ENCODE measurements at regions not wholly inside any gene's neighbourhood (a gene's known extent, or its start where the extent isn't known, plus 50 kb on each side); places are given as distances from the start of the nearest gene placed in this dataset.

DNA sequence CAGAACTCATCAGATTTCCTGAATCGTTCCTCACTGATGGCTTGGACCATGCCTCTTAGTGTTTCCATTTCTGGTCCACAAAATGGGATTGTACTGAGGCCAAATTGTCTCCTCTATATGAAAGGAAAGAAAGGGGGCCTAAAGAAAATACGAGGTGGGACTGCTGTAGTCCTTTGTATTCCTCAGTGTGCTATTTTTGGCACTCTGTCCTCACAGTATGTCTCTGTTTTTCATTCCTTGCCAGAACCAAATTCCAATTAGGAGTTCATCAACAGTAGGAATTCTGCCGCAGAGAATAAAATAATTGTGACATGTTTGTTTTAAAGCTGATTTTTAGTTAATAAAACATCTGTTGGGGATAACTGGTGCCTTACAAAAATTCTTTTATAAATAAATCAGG lies 515.7 kb downstream of the SMARCA1 start:
- ATAC-seq (ENCODE audit: low read depth in 2 of 2) (no peak), DNase-seq (no peak)
- Histone ChIP-seq H3K9me3 (ENCODE audit: control insufficient read depth in 2 of 2, low read length in 2 of 2) (no peaks in the 10 kb centered on the region), H3K36me3 (ENCODE audit: control insufficient read depth, insufficient read depth, low read length) (no peaks in the 10 kb centered on the region), H3K4me3 (ENCODE audit: low read depth, low read length) (no peak overlapping the region), H3K27me3 (ENCODE audit: control insufficient read depth, insufficient read depth, low read length) (no peaks in the 10 kb centered on the region), H3K27ac (ENCODE audit: insufficient read depth, low read length, poor library complexity, severe bottlenecking) (no peak overlapping the region), H3K4me1 (ENCODE audit: control insufficient read depth, insufficient read depth, low read length, poor library complexity, severe bottlenecking) (no peaks in the 10 kb centered on the region)
- Mint-ChIP-seq H3K4me3 (no peak overlapping the region), H3K9me3 (peaks cover 0 to 3% (median 0%) of the 10 kb centered on the region in 7 donors), H3K4me1 (no peaks in the 10 kb centered on the region), H3K36me3 (no peaks in the 10 kb centered on the region), H3K27ac (no peak overlapping the region), H3K27me3 (no peaks in the 10 kb centered on the region)

DNA sequence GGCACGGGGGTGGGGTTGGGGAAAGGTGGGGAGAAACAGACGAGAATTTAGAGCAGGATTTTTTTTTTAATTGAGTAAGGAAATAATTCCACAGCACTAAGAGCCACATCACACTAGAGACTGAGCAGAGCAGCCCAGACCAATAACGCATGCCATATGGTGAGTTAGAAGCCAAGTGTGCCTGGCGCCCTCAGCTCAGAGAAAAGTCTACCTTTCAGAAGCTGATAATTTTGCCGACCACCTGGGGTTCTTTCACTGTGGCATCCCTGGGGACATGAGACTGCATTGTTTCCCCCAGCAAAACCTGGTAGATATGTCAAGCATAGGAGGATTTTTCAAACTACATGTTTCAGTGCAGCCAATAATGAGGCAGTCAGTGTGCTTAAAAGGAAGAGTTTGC lies 516.8 kb downstream of the SMARCA1 start:
- H3K27ac Mint-ChIP-seq = no peak overlapping the region

DNA sequence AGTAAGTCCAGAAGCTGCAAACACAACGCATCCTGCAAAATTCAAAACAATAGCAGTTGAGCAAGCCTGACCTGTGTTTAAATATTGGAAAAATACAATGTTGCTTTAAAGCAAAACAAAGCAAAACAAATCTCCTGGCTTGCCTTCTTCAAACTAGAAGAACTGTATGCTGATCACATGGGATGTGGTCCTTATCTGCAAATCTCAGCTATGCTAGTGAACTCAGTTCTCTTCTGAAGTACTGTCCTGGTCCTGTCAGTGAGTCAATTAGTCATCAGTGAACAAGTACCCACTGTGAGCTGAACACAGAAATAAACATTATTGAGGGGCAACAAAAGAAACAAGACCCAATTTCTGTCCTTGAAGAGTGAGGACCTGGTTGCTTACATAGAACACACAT lies 522.5 kb downstream of the SMARCA1 start:
- DNase-seq (no peak), ATAC-seq (ENCODE audit: low read depth in 2 of 2) (no peak)
- Mint-ChIP-seq H3K36me3 (no peaks in the 10 kb centered on the region), H3K27me3 (no peaks in the 10 kb centered on the region), H3K27ac (no peak overlapping the region), H3K9me3 (peaks cover 0 to 1% (median 0%) of the 10 kb centered on the region in 7 donors), H3K4me3 (no peak overlapping the region), H3K4me1 (no peaks in the 10 kb centered on the region)
- H3K27me3 ChIP-seq (ENCODE audit: control insufficient read depth, insufficient read depth, low read length) = no peaks in the 10 kb centered on the region
- no peak overlapping the region for H3K4me3 ChIP-seq (ENCODE audit: low read depth, low read length)
- no peaks in the 10 kb centered on the region for H3K36me3 ChIP-seq (ENCODE audit: control insufficient read depth, insufficient read depth, low read length)
- no peak overlapping the region for H3K27ac ChIP-seq (ENCODE audit: insufficient read depth, low read length, poor library complexity, severe bottlenecking)
- H3K9me3 ChIP-seq (ENCODE audit: control insufficient read depth in 2 of 2, low read length in 2 of 2) = no peaks in the 10 kb centered on the region
- H3K4me1 ChIP-seq (ENCODE audit: control insufficient read depth, insufficient read depth, low read length, poor library complexity, severe bottlenecking) = no peaks in the 10 kb centered on the region

More for the DNA sequence above, 516.8 kb downstream of the SMARCA1 start:
- Histone ChIP-seq H3K27ac (ENCODE audit: insufficient read depth, low read length, poor library complexity, severe bottlenecking) (no peak overlapping the region), H3K9me3 (ENCODE audit: control insufficient read depth in 2 of 2, low read length in 2 of 2) (no peaks in the 10 kb centered on the region), H3K36me3 (ENCODE audit: control insufficient read depth, insufficient read depth, low read length) (no peaks in the 10 kb centered on the region), H3K27me3 (ENCODE audit: control insufficient read depth, insufficient read depth, low read length) (no peaks in the 10 kb centered on the region), H3K4me3 (ENCODE audit: low read depth, low read length) (no peak overlapping the region), H3K4me1 (ENCODE audit: control insufficient read depth, insufficient read depth, low read length, poor library complexity, severe bottlenecking) (no peaks in the 10 kb centered on the region)
- no peaks in the 10 kb centered on the region for H3K4me1 Mint-ChIP-seq
- no peaks in the 10 kb centered on the region for H3K36me3 Mint-ChIP-seq
- no peak overlapping the region for H3K4me3 Mint-ChIP-seq
- H3K9me3 Mint-ChIP-seq = peaks cover 0 to 3% (median 0%) of the 10 kb centered on the region in 7 donors
- H3K27me3 Mint-ChIP-seq = no peaks in the 10 kb centered on the region
- DNase-seq (no peak), ATAC-seq (ENCODE audit: low read depth in 2 of 2) (no peak)

DNA sequence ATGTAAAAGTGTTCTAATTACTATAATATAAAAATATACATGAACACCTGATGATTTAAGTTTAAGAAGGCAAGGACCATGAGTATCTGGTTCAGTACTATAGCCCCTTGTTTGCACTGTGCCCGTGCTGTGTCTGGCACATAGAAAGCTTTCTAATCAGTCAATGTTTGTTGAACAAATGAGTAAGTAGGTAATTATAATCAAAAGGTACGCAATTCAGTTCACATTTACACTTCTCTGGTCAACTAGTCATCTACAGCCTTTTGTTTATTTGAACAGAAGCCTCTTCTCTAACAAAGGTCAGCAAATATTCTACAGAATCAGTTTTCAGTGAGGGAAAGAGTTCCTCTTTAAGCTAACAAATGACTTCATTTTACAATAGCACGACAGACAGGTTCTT lies 523.3 kb downstream of the SMARCA1 start:
- no peaks in the 10 kb centered on the region for H3K4me1 Mint-ChIP-seq
- H3K4me3 Mint-ChIP-seq = no peak overlapping the region
- H3K27ac ChIP-seq (ENCODE audit: insufficient read depth, low read length, poor library complexity, severe bottlenecking) = no peak overlapping the region
- ATAC-seq (ENCODE audit: low read depth in 2 of 2) = no peak
- no peaks in the 10 kb centered on the region for H3K36me3 Mint-ChIP-seq
- H3K36me3 ChIP-seq (ENCODE audit: control insufficient read depth, insufficient read depth, low read length) = no peaks in the 10 kb centered on the region
- no peak overlapping the region for H3K4me3 ChIP-seq (ENCODE audit: low read depth, low read length)
- no peaks in the 10 kb centered on the region for H3K9me3 ChIP-seq (ENCODE audit: control insufficient read depth in 2 of 2, low read length in 2 of 2)
- no peak for DNase-seq
- no peaks in the 10 kb centered on the region for H3K27me3 Mint-ChIP-seq
- no peaks in the 10 kb centered on the region for H3K4me1 ChIP-seq (ENCODE audit: control insufficient read depth, insufficient read depth, low read length, poor library complexity, severe bottlenecking)
- H3K27ac Mint-ChIP-seq = no peak overlapping the region
- H3K9me3 Mint-ChIP-seq = peaks cover 0 to 1% (median 0%) of the 10 kb centered on the region in 7 donors
- H3K27me3 ChIP-seq (ENCODE audit: control insufficient read depth, insufficient read depth, low read length) = no peaks in the 10 kb centered on the region

DNA sequence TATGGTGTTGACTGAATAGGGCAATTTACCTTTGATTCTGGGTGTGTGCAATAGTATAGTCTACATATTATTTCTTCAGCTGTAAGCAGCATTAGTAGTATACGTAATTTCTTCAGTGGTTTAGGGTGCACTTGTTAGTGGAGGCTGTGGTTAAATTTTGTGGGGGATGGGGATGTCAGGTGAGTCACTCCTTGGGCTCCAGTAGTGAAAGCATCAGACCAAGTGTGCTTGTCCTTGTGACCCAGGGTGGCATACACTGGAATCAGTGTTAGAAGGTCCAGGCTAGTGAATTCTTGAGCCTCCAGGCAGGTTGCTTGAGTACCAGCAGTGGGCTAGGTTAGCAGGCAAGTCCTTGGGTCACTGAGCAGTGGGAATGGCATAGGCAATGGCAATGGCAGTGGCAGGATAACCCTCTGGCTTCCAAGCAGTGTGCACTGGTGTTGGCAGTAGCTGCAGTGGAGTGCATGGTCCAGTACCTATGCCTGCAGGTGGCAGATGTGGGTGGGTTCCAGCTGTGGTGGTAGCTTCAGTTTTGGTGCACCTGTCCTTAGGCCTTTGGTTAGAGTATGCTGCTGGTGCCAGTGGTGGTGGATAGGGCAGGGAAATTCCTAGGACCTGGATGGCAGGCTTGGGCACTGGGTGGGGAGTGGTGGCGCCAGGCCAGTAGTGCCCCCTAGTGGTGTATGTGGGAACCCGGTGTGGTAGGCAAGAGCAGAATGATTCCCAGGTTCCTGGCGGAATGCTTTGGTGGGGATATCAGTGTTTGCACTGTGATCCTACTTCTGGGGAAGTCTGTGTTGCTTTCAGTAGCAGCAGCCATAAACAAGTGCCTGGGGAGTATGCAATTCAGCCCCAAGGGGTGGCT lies 531.0 kb downstream of the SMARCA1 start:
- no peaks in the 10 kb centered on the region for H3K36me3 Mint-ChIP-seq
- Histone ChIP-seq H3K36me3 (ENCODE audit: control insufficient read depth, insufficient read depth, low read length) (no peaks in the 10 kb centered on the region), H3K4me1 (ENCODE audit: control insufficient read depth, insufficient read depth, low read length, poor library complexity, severe bottlenecking) (no peaks in the 10 kb centered on the region), H3K9me3 (ENCODE audit: control insufficient read depth in 2 of 2, low read length in 2 of 2) (no peaks in the 10 kb centered on the region), H3K4me3 (ENCODE audit: low read depth, low read length) (no peak overlapping the region), H3K27ac (ENCODE audit: insufficient read depth, low read length, poor library complexity, severe bottlenecking) (no peak overlapping the region), H3K27me3 (ENCODE audit: control insufficient read depth, insufficient read depth, low read length) (no peaks in the 10 kb centered on the region)
- H3K27me3 Mint-ChIP-seq = no peaks in the 10 kb centered on the region
- no peaks in the 10 kb centered on the region for H3K4me1 Mint-ChIP-seq
- peaks cover 0 to 9% (median 0%) of the 10 kb centered on the region in 7 donors for H3K9me3 Mint-ChIP-seq
- H3K4me3 Mint-ChIP-seq = peak overlapping the region in 1 of 4 donors; percentile 38
- ATAC-seq (ENCODE audit: low read depth in 2 of 2) (no peak), DNase-seq (no peak)
- H3K27ac Mint-ChIP-seq = no peak overlapping the region

DNA sequence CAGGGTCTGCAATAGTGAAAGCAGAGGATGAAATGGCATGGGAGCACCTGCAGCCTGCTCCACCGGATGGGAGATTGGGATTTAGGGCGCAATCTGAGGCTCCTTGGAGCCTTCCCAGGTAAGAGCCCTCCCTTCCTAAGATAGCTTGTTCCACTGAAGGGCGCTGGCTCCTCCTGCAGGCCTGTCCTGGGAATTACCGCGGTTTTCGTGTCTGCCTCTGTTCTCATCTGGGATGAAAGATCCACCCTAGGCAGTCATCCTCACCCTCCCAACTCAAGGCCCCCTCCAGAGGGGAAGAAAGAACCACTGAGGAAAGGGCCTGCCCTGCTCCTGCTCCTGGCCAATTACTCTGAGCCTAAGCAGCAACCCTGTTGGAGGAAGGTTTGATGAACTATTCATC lies 547.5 kb downstream of the SMARCA1 start:
- ATAC-seq (ENCODE audit: low read depth in 2 of 2) = no peak
- Mint-ChIP-seq H3K27me3 (no peaks in the 10 kb centered on the region), H3K36me3 (no peaks in the 10 kb centered on the region), H3K4me1 (no peaks in the 10 kb centered on the region), H3K9me3 (peaks cover 0 to 2% (median 0%) of the 10 kb centered on the region in 7 donors), H3K27ac (no peak overlapping the region), H3K4me3 (no peak overlapping the region)
- Histone ChIP-seq H3K4me1 (ENCODE audit: control insufficient read depth, insufficient read depth, low read length, poor library complexity, severe bottlenecking) (no peaks in the 10 kb centered on the region), H3K9me3 (ENCODE audit: control insufficient read depth in 2 of 2, low read length in 2 of 2) (no peaks in the 10 kb centered on the region), H3K36me3 (ENCODE audit: control insufficient read depth, insufficient read depth, low read length) (no peaks in the 10 kb centered on the region), H3K27me3 (ENCODE audit: control insufficient read depth, insufficient read depth, low read length) (no peaks in the 10 kb centered on the region), H3K4me3 (ENCODE audit: low read depth, low read length) (no peak overlapping the region), H3K27ac (ENCODE audit: insufficient read depth, low read length, poor library complexity, severe bottlenecking) (no peak overlapping the region)
- peak in 1 of 3 donors; percentile 13 for DNase-seq

DNA sequence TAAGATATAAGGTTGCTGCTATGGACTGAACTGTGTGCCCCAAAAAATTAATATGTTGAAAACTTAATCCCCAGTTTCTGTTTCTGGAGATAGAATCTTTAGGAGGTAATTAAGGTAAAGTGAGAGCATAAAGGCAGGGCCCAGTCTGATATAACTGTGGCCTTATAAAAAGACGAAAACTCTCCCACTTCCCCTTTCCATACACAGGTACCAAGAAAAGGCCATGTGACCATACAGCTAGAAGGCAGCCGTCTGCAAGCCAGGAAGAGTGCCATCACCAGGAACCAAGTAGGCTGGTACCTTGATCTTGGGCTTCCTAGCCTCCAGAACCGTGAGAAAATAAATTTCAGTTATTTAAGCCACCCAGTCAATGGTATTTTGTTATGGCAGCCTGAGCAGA lies 550.3 kb downstream of the SMARCA1 start:
- Mint-ChIP-seq H3K36me3 (no peaks in the 10 kb centered on the region), H3K4me3 (no peak overlapping the region), H3K27ac (no peak overlapping the region), H3K4me1 (no peaks in the 10 kb centered on the region), H3K27me3 (no peaks in the 10 kb centered on the region), H3K9me3 (peaks cover 0 to 3% (median 0%) of the 10 kb centered on the region in 7 donors)
- Histone ChIP-seq H3K36me3 (ENCODE audit: control insufficient read depth, insufficient read depth, low read length) (no peaks in the 10 kb centered on the region), H3K27ac (ENCODE audit: insufficient read depth, low read length, poor library complexity, severe bottlenecking) (no peak overlapping the region), H3K4me3 (ENCODE audit: low read depth, low read length) (no peak overlapping the region), H3K27me3 (ENCODE audit: control insufficient read depth, insufficient read depth, low read length) (no peaks in the 10 kb centered on the region), H3K4me1 (ENCODE audit: control insufficient read depth, insufficient read depth, low read length, poor library complexity, severe bottlenecking) (no peaks in the 10 kb centered on the region), H3K9me3 (ENCODE audit: control insufficient read depth in 2 of 2, low read length in 2 of 2) (no peaks in the 10 kb centered on the region)
- ATAC-seq (ENCODE audit: low read depth in 2 of 2) (no peak), DNase-seq (no peak)

DNA sequence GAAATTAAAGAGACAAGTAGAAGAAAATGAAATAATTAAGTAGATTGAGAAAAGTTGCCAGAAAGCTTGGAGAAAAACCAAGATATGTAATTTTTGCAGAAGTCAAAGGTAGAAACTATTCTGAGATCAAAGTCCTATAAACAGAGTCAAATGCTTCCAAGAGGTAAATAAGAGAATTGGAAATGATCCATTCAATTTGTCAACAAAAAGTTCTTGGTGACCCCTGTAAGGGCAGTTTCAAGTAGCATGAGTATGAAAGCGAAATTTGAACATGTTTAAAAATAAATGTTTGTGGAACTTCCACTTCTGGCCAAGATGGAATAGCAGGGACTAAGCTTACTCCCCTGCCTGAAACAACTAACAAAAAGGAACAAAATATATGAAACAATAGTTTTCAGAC lies 562.0 kb downstream of the SMARCA1 start:
- Mint-ChIP-seq H3K4me3 (no peak overlapping the region), H3K27me3 (no peaks in the 10 kb centered on the region), H3K36me3 (no peaks in the 10 kb centered on the region), H3K9me3 (peaks cover 0 to 4% (median 0%) of the 10 kb centered on the region in 7 donors), H3K27ac (no peak overlapping the region), H3K4me1 (no peaks in the 10 kb centered on the region)
- Histone ChIP-seq H3K27ac (ENCODE audit: insufficient read depth, low read length, poor library complexity, severe bottlenecking) (no peak overlapping the region), H3K36me3 (ENCODE audit: control insufficient read depth, insufficient read depth, low read length) (no peaks in the 10 kb centered on the region), H3K27me3 (ENCODE audit: control insufficient read depth, insufficient read depth, low read length) (no peaks in the 10 kb centered on the region), H3K4me3 (ENCODE audit: low read depth, low read length) (no peak overlapping the region), H3K9me3 (ENCODE audit: control insufficient read depth in 2 of 2, low read length in 2 of 2) (no peaks in the 10 kb centered on the region), H3K4me1 (ENCODE audit: control insufficient read depth, insufficient read depth, low read length, poor library complexity, severe bottlenecking) (no peaks in the 10 kb centered on the region)
- ATAC-seq (ENCODE audit: low read depth in 2 of 2) (no peak), DNase-seq (no peak)
